ENCODE measurements at regions not wholly inside any gene's neighbourhood (a gene's known extent, or its start where the extent isn't known, plus 50 kb on each side); places are given as distances from the start of the nearest gene placed in this dataset.

DNA sequence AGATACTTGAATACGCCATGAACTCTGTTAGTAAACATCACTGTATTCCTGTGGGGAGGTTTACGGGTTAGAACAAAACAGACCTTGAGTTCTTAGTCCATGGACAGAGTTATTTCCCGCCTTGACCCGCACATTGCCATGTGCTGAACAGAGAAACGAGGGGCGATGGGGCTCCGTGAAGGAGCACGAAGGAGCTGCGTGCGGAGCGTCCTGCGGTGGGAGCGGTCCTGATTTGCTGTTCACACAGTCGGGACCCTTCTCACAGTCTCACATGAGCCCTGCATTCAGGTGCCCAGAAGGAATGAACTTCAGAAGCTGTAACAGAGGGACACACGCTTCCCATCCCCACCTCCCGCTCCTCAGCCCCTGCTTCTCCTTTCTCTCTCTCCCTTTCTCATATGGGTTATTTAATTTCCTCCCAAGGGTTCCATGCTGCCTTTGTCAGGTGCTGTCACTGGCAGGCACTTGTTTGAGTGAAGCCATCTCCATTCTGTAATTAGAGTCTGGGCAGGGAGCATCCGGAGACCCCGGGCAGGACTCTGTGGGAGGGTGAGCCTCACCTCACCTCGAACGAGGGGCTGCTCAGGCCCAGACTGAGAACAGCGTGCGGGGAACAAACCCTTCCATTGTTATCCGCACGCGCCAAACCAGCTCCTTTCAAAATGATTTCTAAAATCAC is 76.9 kb downstream of the TEX29 start:
- TF ChIP-seq EZH2phosphoT487 (IDR thresholded peaks at IDR 0.05; ENCODE audit: low read length) (no peak), CTCF (IDR thresholded peaks at IDR 0.05; ENCODE audit: low read length) (no peak), EZH2 (optimal IDR thresholded peaks at IDR 0.05; ENCODE audit: low read depth, low read length) (no peak)
